ENCODE measurements at regions not wholly inside any gene's neighbourhood (a gene's known extent, or its start where the extent isn't known, plus 50 kb on each side); places are given as distances from the start of the nearest gene placed in this dataset.

GRCh38 chr12:131403676-131404075 is 307.2 kb upstream of the SFSWAP start:
- no peak overlapping the region for H4K5ac ChIP-seq (ENCODE audit: insufficient read length, low read depth, low read length)
- no peak overlapping the region for H3K18ac ChIP-seq (ENCODE audit: extremely low read depth, low read length)
- no peak overlapping the region for H3K4me2 ChIP-seq (ENCODE audit: insufficient read depth in 1 of 2, low read depth in 2 of 2, low read length in 2 of 2)
- no peak overlapping the region for H3K4me3 ChIP-seq (ENCODE audit: extremely low read depth in 1 of 4, insufficient read depth in 2 of 4, low read depth in 3 of 4, low read length in 4 of 4)
- H3K4ac ChIP-seq (replicated peaks; ENCODE audit: insufficient read length, low read depth, low read length): no peak overlapping the region
- no peak overlapping the region for H2BK15ac ChIP-seq (ENCODE audit: low read length)
- H4K20me1 ChIP-seq (replicated peaks in 1 of 2; ENCODE audit: control insufficient read depth in 1 of 2, insufficient read depth in 2 of 2, low read length in 2 of 2): peaks cover 0 to 2% of the 10 kb centered on the region in 2 experiments
- no peak overlapping the region for H2BK12ac ChIP-seq (ENCODE audit: low read depth, low read length)
- H3K27ac ChIP-seq (ENCODE audit: low read depth, low read length): no peak overlapping the region
- no peak overlapping the region for H2BK120ac ChIP-seq (replicated peaks; ENCODE audit: low read depth, low read length)
- H3K4me1 ChIP-seq (replicated peaks in 1 of 4; ENCODE audit: control insufficient read depth in 3 of 4, insufficient read depth in 4 of 4, low read length in 3 of 4): no peaks in the 10 kb centered on the region
- H2AK5ac ChIP-seq (ENCODE audit: low read depth, low read length): no peak overlapping the region
- H2BK5ac ChIP-seq (ENCODE audit: low read depth, low read length): no peak overlapping the region
- H3K79me1 ChIP-seq (ENCODE audit: low read depth, low read length): no peaks in the 10 kb centered on the region
- no peak overlapping the region for H3K9ac ChIP-seq (replicated peaks in 1 of 4; ENCODE audit: extremely low read depth in 1 of 4, low read depth in 3 of 4, low read length in 3 of 4)
- H4K91ac ChIP-seq (replicated peaks; ENCODE audit: insufficient read length, low read length): no peak overlapping the region
- no peaks in the 10 kb centered on the region for H3K79me2 ChIP-seq (ENCODE audit: control insufficient read depth in 1 of 2, insufficient read depth in 2 of 2, low read length in 2 of 2)
- peaks cover 14 to 15% of the 10 kb centered on the region in 2 experiments for H3K9me3 ChIP-seq (ENCODE audit: insufficient read depth in 2 of 2, low read depth in 1 of 2, low read length in 1 of 2)
- WGBS, 2 experiments (ENCODE audit: extremely low coverage in 1 of 2, insufficient coverage in 1 of 2, insufficient read length in 1 of 2, insufficient replicate concordance in 2 of 2, low coverage in 1 of 2, low lambda C conversion rate in 2 of 2, missing lambda C conversion rate in 1 of 2): 85% methylated on average over 4 of the region's 6 CpGs; no CpG with 5 or more reads in 1 of the 2 experiments
- H3K27me3 ChIP-seq (replicated peaks in 1 of 4; ENCODE audit: control insufficient read depth in 3 of 4, extremely low read depth in 1 of 4, insufficient read depth in 3 of 4, low read length in 3 of 4): no peaks in the 10 kb centered on the region; a peak in 2 of 7 replicates
- CTCF ChIA-PET (ENCODE audit: partially characterized antibody): interaction anchor here (0.6 kb wide), 1 partner anchor 243 kb away, joined by 3 read pairs; no protein-coding TSS in a partner anchor
- no peak overlapping the region for H4K8ac ChIP-seq (ENCODE audit: extremely low read depth, insufficient read depth, low read length)
- H2AFZ ChIP-seq (ENCODE audit: low read length): no peak overlapping the region
- H3K56ac ChIP-seq (replicated peaks; ENCODE audit: insufficient read length, low read depth, low read length): no peak overlapping the region
- H3K14ac ChIP-seq (ENCODE audit: insufficient read length): no peak overlapping the region
- H3K36me3 ChIP-seq (ENCODE audit: control insufficient read depth in 2 of 4, insufficient read depth in 4 of 4, low read length in 3 of 4): no peaks in the 10 kb centered on the region
- no peak for FAIRE-seq
- H3K23me2 ChIP-seq (ENCODE audit: low read depth, low read length): peaks cover 17% of the 10 kb centered on the region; the same call in 1 of the 2 replicates
- H3K23ac ChIP-seq (ENCODE audit: insufficient read length): no peak overlapping the region
- no peak for DNase-seq (ENCODE audit: low read depth in 1 of 2, low spot score in 2 of 2)
- POLR2A ChIA-PET (ENCODE audit: partially characterized antibody): no interaction called here
- TF ChIP-seq TEAD4 (IDR thresholded peaks at IDR 0.05; ENCODE audit: low read depth, low read length) (no peak), SUZ12 (IDR thresholded peaks at IDR 0.05; ENCODE audit: low read length) (no peak), RNF2 (IDR thresholded peaks at IDR 0.05; ENCODE audit: borderline replicate concordance, low read depth, low read length, missing control alignments, poor library complexity, severe bottlenecking) (no peak), SP2 (IDR thresholded peaks at IDR 0.05; ENCODE audit: low read length) (no peak), CHD2 (IDR thresholded peaks at IDR 0.05; ENCODE audit: low read length) (no peak), JUN (IDR thresholded peaks at IDR 0.05; ENCODE audit: low read depth, low read length) (no peak), PHF8 (conservative IDR thresholded peaks at IDR 0.05; ENCODE audit: low read depth, low read length) (no peak), ZNF274 (IDR thresholded peaks at IDR 0.05; ENCODE audit: borderline replicate concordance, extremely low read depth, low read length) (no peak), SP1 (IDR thresholded peaks at IDR 0.05; ENCODE audit: low read depth, low read length) (no peak), ATF3 (IDR thresholded peaks at IDR 0.05; ENCODE audit: insufficient read depth, low read depth, low read length) (no peak), MAX (IDR thresholded peaks at IDR 0.05) (no peak)
- H2BK20ac ChIP-seq (ENCODE audit: low read length): no peak overlapping the region

Data from H1 (cell line).